Prostate gland (tissue), 2 donors: ENCODE measurements at regions not wholly inside any gene's neighbourhood (a gene's known extent, or its start where the extent isn't known, plus 50 kb on each side); places are given as distances from the start of the nearest gene placed in this dataset.

ENCODE experiments used
- DNase-seq: peaks from one replicate; pipeline ENCODE4 v3.0.0-alpha.2; 2019; ENCODE audit warnings: low spot score
- H3K27ac ChIP-seq, 2 donors: fragments of 200-600 bp; sonication (generic); 2 replicates each; pipeline ENCODE4 v1.5.1; 2017 to 2019
- H3K27me3 ChIP-seq: fragments of 200-600 bp; sonication (generic); replicated peaks from 2 replicates; pipeline ENCODE4 v1.5.1; 2019; ENCODE audit not compliant: insufficient read depth
- H3K36me3 ChIP-seq, 2 donors: fragments of 200-600 bp; sonication (generic); 1 replicate in 1 of 2; 2 replicates in 1 of 2; pipeline versions ENCODE4 v1.5.1 to v1.8.1; 2017 to 2019
- H3K4me1 ChIP-seq: fragments of 200-600 bp; sonication (generic); replicated peaks from 2 replicates; pipeline ENCODE4 v1.5.1; 2019
- H3K4me3 ChIP-seq, 2 donors: fragments of 200-600 bp; sonication (generic); 2 replicates each; pipeline ENCODE4 v1.5.1; 2017 to 2019
- H3K9me3 ChIP-seq: fragments of 200-600 bp; sonication (generic); 2 replicates; pipeline ENCODE4 v1.5.1; 2017
- POLR2A ChIP-seq: fragments of 450-650 bp; IDR thresholded peaks from one replicate; pipeline ENCODE4 v1.6.1; 2016; ENCODE audit warnings: antibody characterized with exemption, mild to moderate bottlenecking
- POLR2AphosphoS5 ChIP-seq: sonication (generic); formaldehyde crosslinking; IDR thresholded peaks from one replicate; pipeline ENCODE4 v1.6.1; 2017; ENCODE audit warnings: antibody characterized with exemption
- WGBS: methylation state at CpG from one replicate; pipeline ENCODE4 v1.1.5; 2018; 5-methylcytosine and 5-hydroxymethylcytosine counted together
- intact Hi-C: fragments of 100-400 bp; cut with DNase I; formaldehyde crosslinking; loops from one replicate; pipeline ENCODE4 v1.14.2; 2022
- TF ChIP-seq, protein P1 (sequence below), 4 experiments: fragments of 200-600 bp in 2 of 4; fragments of 450-650 bp in 2 of 4; sonication (generic) in 2 of 4; IDR thresholded peaks; 1 replicate in 3 of 4; 2 replicates in 1 of 4; pipeline ENCODE4 v1.5.1; 2016 to 2019; ENCODE audit warnings: antibody characterized with exemption in 4 of 4, mild to moderate bottlenecking in 2 of 4, moderate library complexity in 2 of 4

- Histone ChIP-seq H3K27me3 (no peaks in the 10 kb centered on the region), H3K9me3 (no peaks in the 10 kb centered on the region), H3K4me1 (no peaks in the 10 kb centered on the region), H3K27ac (no peak overlapping the region), H3K36me3 (no peaks in the 10 kb centered on the region), H3K4me3 (no peak overlapping the region)
- no peak for DNase-seq
- TF ChIP-seq, protein P1, sequence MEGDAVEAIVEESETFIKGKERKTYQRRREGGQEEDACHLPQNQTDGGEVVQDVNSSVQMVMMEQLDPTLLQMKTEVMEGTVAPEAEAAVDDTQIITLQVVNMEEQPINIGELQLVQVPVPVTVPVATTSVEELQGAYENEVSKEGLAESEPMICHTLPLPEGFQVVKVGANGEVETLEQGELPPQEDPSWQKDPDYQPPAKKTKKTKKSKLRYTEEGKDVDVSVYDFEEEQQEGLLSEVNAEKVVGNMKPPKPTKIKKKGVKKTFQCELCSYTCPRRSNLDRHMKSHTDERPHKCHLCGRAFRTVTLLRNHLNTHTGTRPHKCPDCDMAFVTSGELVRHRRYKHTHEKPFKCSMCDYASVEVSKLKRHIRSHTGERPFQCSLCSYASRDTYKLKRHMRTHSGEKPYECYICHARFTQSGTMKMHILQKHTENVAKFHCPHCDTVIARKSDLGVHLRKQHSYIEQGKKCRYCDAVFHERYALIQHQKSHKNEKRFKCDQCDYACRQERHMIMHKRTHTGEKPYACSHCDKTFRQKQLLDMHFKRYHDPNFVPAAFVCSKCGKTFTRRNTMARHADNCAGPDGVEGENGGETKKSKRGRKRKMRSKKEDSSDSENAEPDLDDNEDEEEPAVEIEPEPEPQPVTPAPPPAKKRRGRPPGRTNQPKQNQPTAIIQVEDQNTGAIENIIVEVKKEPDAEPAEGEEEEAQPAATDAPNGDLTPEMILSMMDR (IDR thresholded peaks at IDR 0.05) = no peak
- TF ChIP-seq POLR2AphosphoS5 (no peak), POLR2A (no peak)
- intact Hi-C loops = no loop called here
- WGBS = 62% methylated on average over 7 of the region's 7 CpGs
These were observed 65.6 kb upstream of the PLXNA2 start for GRCh38 chr1:208309771-208310170.

DNA sequence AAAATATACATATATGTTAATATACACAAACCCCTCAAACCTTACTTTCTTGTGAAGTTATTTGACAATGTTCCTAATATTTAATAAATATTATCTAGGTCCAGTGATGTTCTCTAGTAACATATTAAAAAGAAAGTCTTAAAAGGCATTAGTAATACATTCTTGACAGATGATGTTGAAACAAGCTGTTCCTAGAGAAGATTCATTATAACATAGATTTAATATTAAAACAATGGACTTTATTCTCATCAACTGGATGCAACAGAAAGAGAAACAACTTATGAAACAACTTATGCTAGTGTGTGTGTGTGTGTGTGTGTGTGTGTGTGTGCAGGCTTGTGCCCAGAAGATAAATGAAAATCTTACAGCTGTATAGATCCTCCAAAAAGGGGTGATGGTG is 68.5 kb upstream of the PLXNA2 start:
- Histone ChIP-seq H3K36me3 (no peaks in the 10 kb centered on the region), H3K27me3 (no peaks in the 10 kb centered on the region), H3K4me1 (no peaks in the 10 kb centered on the region), H3K9me3 (no peaks in the 10 kb centered on the region), H3K4me3 (no peak overlapping the region), H3K27ac (no peak overlapping the region)
- TF ChIP-seq POLR2A (no peak), POLR2AphosphoS5 (no peak)
- TF ChIP-seq, protein P1 (IDR thresholded peaks at IDR 0.05) = no peak
- intact Hi-C loops = no loop called here
- DNase-seq = no peak

GRCh38 chr1:208314431-208314830 is 70.2 kb upstream of the PLXNA2 start:
- Histone ChIP-seq H3K36me3 (no peaks in the 10 kb centered on the region), H3K4me3 (no peak overlapping the region), H3K27me3 (no peaks in the 10 kb centered on the region), H3K9me3 (no peaks in the 10 kb centered on the region), H3K4me1 (no peaks in the 10 kb centered on the region), H3K27ac (no peak overlapping the region)
- WGBS = 88% methylated on average over 2 of the region's 2 CpGs
- no peak for DNase-seq
- intact Hi-C loops = no loop called here
- TF ChIP-seq POLR2AphosphoS5 (no peak), POLR2A (no peak)
- TF ChIP-seq, protein P1 (IDR thresholded peaks at IDR 0.05) = no peak

GRCh38 chr1:208318150-208318734 is 74.1 kb upstream of the PLXNA2 start:
- WGBS = 92% methylated on average over 2 of the region's 2 CpGs
- TF ChIP-seq, protein P1 (IDR thresholded peaks at IDR 0.05) = no peak
- TF ChIP-seq POLR2AphosphoS5 = no peak
- no peak for TF ChIP-seq POLR2A

DNA sequence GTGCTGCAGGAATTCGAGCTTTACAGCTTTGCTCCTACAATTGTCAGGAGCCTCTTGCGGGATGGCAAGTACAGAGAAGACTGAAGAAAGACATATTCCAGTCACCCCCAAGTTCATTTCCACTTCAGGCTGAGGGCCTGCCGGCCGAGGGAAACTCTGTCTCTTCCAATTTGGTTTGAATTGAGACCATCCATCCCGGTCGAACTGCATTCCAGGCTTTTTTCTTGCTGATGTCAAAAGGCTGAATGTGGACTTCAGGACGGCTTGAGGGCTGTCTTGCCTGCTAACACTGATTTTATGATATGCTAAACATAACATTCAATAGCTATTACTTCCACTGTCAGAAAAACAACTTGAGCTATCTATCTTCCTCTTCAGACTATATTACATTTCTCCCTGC is 79.8 kb upstream of the PLXNA2 start:
- H3K27ac ChIP-seq = no peak overlapping the region
- no peaks in the 10 kb centered on the region for H3K4me1 ChIP-seq
- no peak for DNase-seq
- no peaks in the 10 kb centered on the region for H3K27me3 ChIP-seq
- intact Hi-C loops = no loop called here
- H3K36me3 ChIP-seq = no peaks in the 10 kb centered on the region
- no peak overlapping the region for H3K4me3 ChIP-seq
- TF ChIP-seq, protein P1 (IDR thresholded peaks at IDR 0.05) = no peak
- TF ChIP-seq POLR2A = no peak
- no peak for TF ChIP-seq POLR2AphosphoS5
- H3K9me3 ChIP-seq = no peaks in the 10 kb centered on the region
- 36% methylated on average over 7 of the region's 7 CpGs for WGBS

More at GRCh38 chr1:208318150-208318734, 74.1 kb upstream of the PLXNA2 start:
- H3K27me3 ChIP-seq = no peaks in the 10 kb centered on the region
- no peaks in the 10 kb centered on the region for H3K4me1 ChIP-seq
- no peak overlapping the region for H3K4me3 ChIP-seq
- DNase-seq = no peak
- no peaks in the 10 kb centered on the region for H3K36me3 ChIP-seq
- intact Hi-C loops = no loop called here
- no peak overlapping the region for H3K27ac ChIP-seq
- no peaks in the 10 kb centered on the region for H3K9me3 ChIP-seq
